Tibial nerve (tissue), 4 donors: ENCODE measurements at regions not wholly inside any gene's neighbourhood (a gene's known extent, or its start where the extent isn't known, plus 50 kb on each side); places are given as distances from the start of the nearest gene placed in this dataset.

Experiments used
- DNase-seq, 2 donors: peaks; one replicate each; pipeline ENCODE4 v3.0.0-alpha.2; 2019; ENCODE audit warnings: low spot score in 2 of 2
- H3K27ac ChIP-seq, 4 donors: fragments of 200-600 bp; sonication (generic) in 3 of 4; one replicate each; pipeline ENCODE4 v1.5.1; 2017 to 2019; ENCODE audit warnings: mild to moderate bottlenecking in 1 of 4
- H3K27me3 ChIP-seq, 2 donors: fragments of 200-600 bp; sonication (generic) in 1 of 2; one replicate each; pipeline versions ENCODE4 v1.5.1 to v1.6.0; 2017 to 2019
- H3K36me3 ChIP-seq, 3 donors: fragments of 200-600 bp; sonication (generic); one replicate each; pipeline ENCODE4 v1.5.1; 2018 to 2019
- H3K4me1 ChIP-seq, 4 donors: fragments of 200-600 bp; sonication (generic) in 3 of 4; one replicate each; pipeline ENCODE4 v1.5.1; 2017 to 2019
- H3K4me3 ChIP-seq, 4 donors: fragments of 200-600 bp; sonication (generic) in 3 of 4; one replicate each; pipeline ENCODE4 v1.5.1; 2017 to 2019; ENCODE audit warnings: mild to moderate bottlenecking in 1 of 4, moderate library complexity in 1 of 4
- H3K9me3 ChIP-seq, 4 donors: fragments of 200-600 bp; sonication (generic) in 3 of 4; one replicate each; pipeline ENCODE4 v1.5.1; 2017 to 2019
- CTCF ChIP-seq, 5 experiments: fragments of 200-600 bp in 3 of 5; fragments of 450-650 bp in 2 of 5; sonication (generic) in 3 of 5; IDR thresholded peaks; one replicate each; pipeline ENCODE4 v1.5.1; 2016 to 2019; ENCODE audit warnings: antibody characterized with exemption in 5 of 5, mild to moderate bottlenecking in 3 of 5, moderate library complexity in 2 of 5
- EP300 ChIP-seq, 2 donors: sonication (generic); formaldehyde crosslinking; IDR thresholded peaks; one replicate each; pipeline ENCODE4 v1.6.1; 2017; ENCODE audit warnings: antibody characterized with exemption in 2 of 2, mild to moderate bottlenecking in 1 of 2
- POLR2A ChIP-seq, 2 donors: fragments of 450-650 bp; IDR thresholded peaks; one replicate each; pipeline ENCODE4 v1.6.1; 2017; ENCODE audit warnings: antibody characterized with exemption in 2 of 2, mild to moderate bottlenecking in 2 of 2, moderate library complexity in 2 of 2
- WGBS, 2 donors: methylation state at CpG; one replicate each; pipeline ENCODE4 v1.1.5; 2018; 5-methylcytosine and 5-hydroxymethylcytosine counted together

DNA sequence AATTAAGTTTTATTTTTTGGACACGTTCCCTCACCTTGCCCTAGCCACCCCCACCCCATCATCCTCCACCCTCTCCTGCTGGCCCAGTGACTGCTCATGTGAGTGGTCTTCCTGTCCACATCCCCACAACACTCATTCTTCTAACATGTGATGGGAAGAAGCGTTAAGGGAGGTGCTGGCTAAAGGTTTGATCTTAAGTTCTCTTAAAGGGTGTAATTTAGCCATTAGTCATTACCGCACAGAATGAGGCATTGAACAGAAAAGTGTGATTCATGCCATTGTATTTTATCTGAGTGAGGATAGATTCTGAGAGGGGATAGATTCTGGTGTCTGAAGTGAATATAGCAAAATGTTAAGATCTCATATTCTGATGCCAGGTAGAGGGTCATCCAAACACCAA is 272.9 kb upstream of the TPM1 start:
- H3K4me1 ChIP-seq: no peaks in the 10 kb centered on the region
- WGBS, 2 donors: 85 to 89% methylated on average over 3 of the region's 3 CpGs
- peaks cover 0 to 99% (median 5%) of the 10 kb centered on the region in 3 donors for H3K36me3 ChIP-seq
- no peak overlapping the region for H3K4me3 ChIP-seq
- no peaks in the 10 kb centered on the region for H3K9me3 ChIP-seq
- H3K27me3 ChIP-seq: no peaks in the 10 kb centered on the region
- TF ChIP-seq POLR2A (IDR thresholded peaks at IDR 0.05) (no peak), EP300 (IDR thresholded peaks at IDR 0.05) (no peak), CTCF (IDR thresholded peaks at IDR 0.05) (no peak)
- no peak for DNase-seq
- no peak overlapping the region for H3K27ac ChIP-seq

- Histone ChIP-seq H3K27ac (no peak overlapping the region), H3K27me3 (no peaks in the 10 kb centered on the region), H3K9me3 (no peaks in the 10 kb centered on the region), H3K4me1 (no peaks in the 10 kb centered on the region), H3K36me3 (peaks cover 0 to 99% (median 5%) of the 10 kb centered on the region in 3 donors), H3K4me3 (no peak overlapping the region)
- no peak for DNase-seq
- TF ChIP-seq CTCF (IDR thresholded peaks at IDR 0.05) (no peak), POLR2A (IDR thresholded peaks at IDR 0.05) (no peak), EP300 (IDR thresholded peaks at IDR 0.05) (no peak)
- WGBS, 2 donors: 96 to 98% methylated on average over 11 of the region's 11 CpGs
These were observed 272.4 kb upstream of the TPM1 start for GRCh38 chr15:62770111-62770660.

DNA sequence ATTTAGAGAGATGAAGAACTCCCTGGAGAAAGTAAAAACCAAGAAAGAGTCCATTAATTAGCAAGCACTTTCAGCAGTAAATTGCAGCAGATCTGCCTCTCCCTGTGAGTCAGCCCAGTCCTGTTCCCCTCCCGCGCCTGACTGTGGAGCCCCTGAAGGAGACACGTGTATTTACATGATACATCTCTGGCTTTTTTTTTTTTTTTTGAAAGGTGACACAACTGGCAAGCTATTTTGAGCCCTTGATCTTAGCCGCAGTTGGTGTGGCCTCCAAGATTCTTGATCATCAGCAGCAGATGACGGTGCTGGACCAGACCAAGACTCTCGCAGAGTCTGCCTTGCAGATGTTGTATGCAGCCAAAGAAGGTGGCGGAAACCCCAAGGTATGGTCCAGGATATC is 271.8 kb upstream of the TPM1 start:
- Histone ChIP-seq H3K27ac (no peak overlapping the region), H3K4me3 (no peak overlapping the region), H3K36me3 (peaks cover 0 to 98% (median 5%) of the 10 kb centered on the region in 3 donors), H3K9me3 (no peaks in the 10 kb centered on the region), H3K27me3 (no peaks in the 10 kb centered on the region), H3K4me1 (no peaks in the 10 kb centered on the region)
- DNase-seq: no peak
- 87 to 89% methylated on average over 7 of the region's 7 CpGs for WGBS, 2 donors
- TF ChIP-seq EP300 (IDR thresholded peaks at IDR 0.05) (no peak), CTCF (IDR thresholded peaks at IDR 0.05) (no peak), POLR2A (IDR thresholded peaks at IDR 0.05) (no peak)

DNA sequence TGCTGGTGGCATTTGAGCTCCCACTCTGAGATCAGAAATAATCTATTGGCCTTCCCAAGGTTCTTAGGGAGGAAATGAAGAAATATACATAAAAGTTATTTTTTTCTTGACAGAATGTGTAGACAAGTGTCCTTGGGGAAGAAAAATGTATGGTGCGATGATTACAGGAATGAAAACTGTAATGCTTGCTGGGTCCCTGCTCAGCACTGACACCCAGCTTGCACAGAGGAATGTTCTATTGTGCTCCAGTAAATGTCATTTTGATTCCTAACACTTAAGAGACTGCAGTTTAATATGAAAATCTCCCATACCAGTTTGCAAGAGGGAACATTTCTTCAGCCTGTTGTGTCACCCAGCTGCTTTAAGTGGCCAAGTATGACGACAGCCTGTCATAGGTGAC is 271.3 kb upstream of the TPM1 start:
- Histone ChIP-seq H3K27me3 (no peaks in the 10 kb centered on the region), H3K27ac (no peak overlapping the region), H3K36me3 (peaks cover 0 to 98% (median 5%) of the 10 kb centered on the region in 3 donors), H3K4me1 (no peaks in the 10 kb centered on the region), H3K4me3 (no peak overlapping the region), H3K9me3 (no peaks in the 10 kb centered on the region)
- TF ChIP-seq CTCF (IDR thresholded peaks at IDR 0.05): no peak
- TF ChIP-seq POLR2A (IDR thresholded peaks at IDR 0.05): no peak
- TF ChIP-seq EP300 (IDR thresholded peaks at IDR 0.05): no peak
- DNase-seq: no peak
- 83 to 95% methylated on average over 2 of the region's 2 CpGs for WGBS, 2 donors

DNA sequence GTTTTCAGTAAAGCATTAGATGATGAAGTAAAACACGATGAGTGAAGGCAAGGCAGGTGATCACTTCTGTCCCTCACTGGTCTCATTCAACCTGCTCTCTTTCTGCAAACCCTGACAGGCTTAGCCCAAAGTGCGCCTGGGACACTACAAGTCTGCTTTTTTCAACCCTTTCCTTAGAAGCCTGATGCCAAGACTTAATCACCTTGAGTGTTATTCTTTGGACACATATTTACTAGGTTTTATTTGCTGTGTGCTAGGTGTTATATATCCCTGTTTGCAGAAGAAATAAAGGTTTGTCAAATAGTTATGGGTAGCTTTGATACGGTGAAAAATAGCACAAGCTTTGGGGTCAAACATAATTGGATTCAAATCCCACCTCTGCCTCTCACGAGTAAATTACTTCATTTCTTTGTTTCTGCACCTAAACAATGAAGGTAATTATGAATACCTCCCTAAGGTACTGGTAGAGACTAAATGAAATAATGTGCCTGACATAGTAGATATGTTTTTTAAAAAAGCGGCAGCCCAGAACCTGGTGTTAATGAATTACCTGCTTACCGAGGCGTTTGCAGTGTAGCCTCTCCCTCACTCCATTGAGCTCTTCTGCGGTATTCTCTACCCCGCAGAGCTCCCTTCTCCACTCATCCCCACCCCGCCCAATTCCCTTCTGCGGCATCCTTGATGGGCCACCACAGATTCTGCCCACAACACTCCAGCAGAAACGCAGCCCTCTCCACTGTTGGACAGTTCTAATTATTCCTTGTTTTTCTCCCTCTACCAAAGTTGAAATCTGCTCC is 269.0 kb upstream of the TPM1 start:
- no peak overlapping the region for H3K27ac ChIP-seq
- H3K36me3 ChIP-seq: peaks cover 0 to 90% (median 0%) of the 10 kb centered on the region in 3 donors
- no peak overlapping the region for H3K4me3 ChIP-seq
- TF ChIP-seq POLR2A (IDR thresholded peaks at IDR 0.05) (no peak), EP300 (IDR thresholded peaks at IDR 0.05) (no peak), CTCF (IDR thresholded peaks at IDR 0.05) (no peak)
- no peak for DNase-seq
- H3K9me3 ChIP-seq: no peaks in the 10 kb centered on the region
- no peaks in the 10 kb centered on the region for H3K27me3 ChIP-seq
- H3K4me1 ChIP-seq: peaks cover 0 to under 1% (median 0%) of the 10 kb centered on the region in 4 donors
- WGBS, 2 donors: 92 to 94% methylated on average over 12 of the region's 12 CpGs
